HL-60 (cell line): ENCODE measurements at regions not wholly inside any gene's neighbourhood (a gene's known extent, or its start where the extent isn't known, plus 50 kb on each side); places are given as distances from the start of the nearest gene placed in this dataset.

Source experiments
- CTCF ChIP-seq: IDR thresholded peaks from one replicate; pipeline ENCODE4 v1.5.1; 2011; ENCODE audit warnings: low read length, control low read depth, inconsistent platforms; ENCODE audit not compliant: insufficient read depth
- POLR2AphosphoS5 ChIP-seq: IDR thresholded peaks from 2 replicates; pipeline ENCODE4 v1.6.1; 2012; ENCODE audit warnings: low read depth
- REST ChIP-seq: IDR thresholded peaks from 2 replicates; pipeline ENCODE4 v1.6.1; 2012; ENCODE audit warnings: low read depth; ENCODE audit not compliant: insufficient replicate concordance

GRCh38 chr11:111107501-111107900 lies 138.0 kb upstream of the POU2AF2 start:
- TF ChIP-seq CTCF (no peak), POLR2AphosphoS5 (no peak), REST (no peak)
